ENCODE measurements at regions not wholly inside any gene's neighbourhood (a gene's known extent, or its start where the extent isn't known, plus 50 kb on each side); places are given as distances from the start of the nearest gene placed in this dataset.

GRCh38 chr18:8997634-8998033 is 104.9 kb upstream of the NDUFV2 start:
- TF ChIP-seq CTCF (IDR thresholded peaks at IDR 0.05; ENCODE audit: extremely low read depth in 1 of 2, insufficient read depth in 1 of 2, low read depth in 1 of 2, low read length in 2 of 2) (no peak), POLR2A (IDR thresholded peaks at IDR 0.05; ENCODE audit: low read depth, low read length) (no peak), EZH2 (IDR thresholded peaks at IDR 0.05; ENCODE audit: borderline replicate concordance, low read depth, low read length, severe bottlenecking) (no peak), GATA2 (IDR thresholded peaks at IDR 0.05; ENCODE audit: insufficient read depth, insufficient read length, low read depth, low read length) (no peak), MYC (IDR thresholded peaks at IDR 0.05; ENCODE audit: low read depth, low read length) (no peak), JUN (IDR thresholded peaks at IDR 0.05; ENCODE audit: borderline replicate concordance, insufficient read depth, insufficient read length, low read depth) (no peak), POLR2AphosphoS5 (IDR thresholded peaks at IDR 0.05; ENCODE audit: insufficient read depth, low read depth, low read length) (no peak), MAX (IDR thresholded peaks at IDR 0.05; ENCODE audit: insufficient read depth, insufficient read length) (no peak), FOS (IDR thresholded peaks at IDR 0.05; ENCODE audit: borderline replicate concordance, insufficient read depth, low read length) (no peak)
